HepG2 (cell line): ENCODE measurements at regions not wholly inside any gene's neighbourhood (a gene's known extent, or its start where the extent isn't known, plus 50 kb on each side); places are given as distances from the start of the nearest gene placed in this dataset.

Experiments used
- ATAC-seq: fragments of 200-7000 bp; cut with Tn5 transposase; 3 replicates; pipeline ENCODE4 v1.9.1; 2020; ENCODE audit warnings: mild to moderate bottlenecking, moderate library complexity
- BruUV-seq: library from RNA; stranded (reverse); fragments of 400-500 nt; replicated peaks from 2 replicates; lab custom pipeline; 2021; lab: Mats Ljungman, UMichigan
- CTCF ChIA-PET: fragments of 300-600 bp; formaldehyde crosslinking; extraction: SDS; loops from one replicate; lab custom pipeline; 2021; ENCODE audit warnings: low total read pairs, inconsistent platforms, low intra/inter-chr PET ratio; lab: Yijun Ruan, JAX
- POLR2A ChIA-PET: fragments of 350-600 bp; sonication (Branson Sonifier 250); formaldehyde crosslinking; loops from one replicate; lab custom pipeline; 2020; ENCODE audit warnings: antibody characterized with exemption, inconsistent platforms; lab: Yijun Ruan, JAX
- DNase-seq: peaks from one replicate; pipeline ENCODE4 v3.0.0-alpha.2; 2015; ENCODE audit warnings: low spot score
- FAIRE-seq: peaks from 3 replicates; lab custom pipeline; 2011; peaks lifted over from hg19 to GRCh38; lab: Jason Lieb, UNC
- H2AFZ ChIP-seq: one replicate; pipeline ENCODE4 v1.6.1; 2011; ENCODE audit warnings: low read length, inconsistent platforms
- H3K27ac ChIP-seq: fragments of 300-600 bp; 3 replicates; pipeline ENCODE4 v1.8.0; 2011; ENCODE audit warnings: mixed run types, mild to moderate bottlenecking, mixed read lengths, low read length, inconsistent platforms; ENCODE audit not compliant: insufficient read depth; ENCODE audit errors: extremely low read length
- H3K27me3 ChIP-seq, 2 experiments: fragments of 200-600 bp in 1 of 2; 2 replicates in 1 of 2; 3 replicates in 1 of 2; pipeline versions ENCODE4 v1.6.0 to v1.8.0; 2011; ENCODE audit warnings: low read length in 2 of 2, mild to moderate bottlenecking in 2 of 2, moderate library complexity in 2 of 2, inconsistent platforms in 1 of 2; ENCODE audit not compliant: insufficient read depth in 2 of 2, control insufficient read depth in 1 of 2
- H3K36me3 ChIP-seq, 2 experiments: fragments of 200-600 bp in 1 of 2; replicated peaks in 1 of 2; 2 replicates in 1 of 2; 3 replicates in 1 of 2; pipeline versions ENCODE4 v1.5.1 to v1.8.0; 2011; ENCODE audit warnings: low read length in 2 of 2, inconsistent platforms in 1 of 2; ENCODE audit not compliant: insufficient read depth in 2 of 2, control insufficient read depth in 1 of 2
- H3K4me1 ChIP-seq: 2 replicates; pipeline ENCODE4 v1.5.1; 2012; ENCODE audit warnings: low read length, inconsistent platforms; ENCODE audit not compliant: insufficient read depth
- H3K4me2 ChIP-seq: 2 replicates; pipeline ENCODE4 v1.6.0; 2011; ENCODE audit warnings: low read depth, low read length, inconsistent platforms
- H3K4me3 ChIP-seq, 3 experiments: fragments of 200-600 bp in 1 of 3; sonication (generic), shearing (Covaris generic) in 1 of 3; replicated peaks in 1 of 3; 2 replicates each; pipeline ENCODE4 v1.5.1; 2011 to 2016; ENCODE audit warnings: low read length in 3 of 3, inconsistent platforms in 2 of 3, low read depth in 2 of 3, mild to moderate bottlenecking in 2 of 3, control low read depth in 1 of 3, mixed read lengths in 1 of 3; ENCODE audit not compliant: insufficient read depth in 1 of 3
- H3K79me2 ChIP-seq: one replicate; pipeline ENCODE4 v1.6.1; 2011; ENCODE audit warnings: low read length, inconsistent platforms; ENCODE audit not compliant: insufficient read depth
- H3K9ac ChIP-seq: 2 replicates; pipeline ENCODE4 v1.6.0; 2011; ENCODE audit warnings: mild to moderate bottlenecking, low read depth, low read length, inconsistent platforms; ENCODE audit not compliant: insufficient read depth
- H3K9me3 ChIP-seq: 2 replicates; pipeline ENCODE4 v1.5.1; 2012; ENCODE audit warnings: mild to moderate bottlenecking, low read length
- H4K20me1 ChIP-seq: 2 replicates; pipeline ENCODE4 v1.6.0; 2011; ENCODE audit warnings: inconsistent platforms, mild to moderate bottlenecking, low read length, moderate library complexity; ENCODE audit not compliant: insufficient read depth
- ATF7-NPFF ChIP-seq: sonication (generic); formaldehyde crosslinking; IDR thresholded peaks from 2 replicates; pipeline ENCODE4 v1.8.1; 2023; ENCODE audit warnings: mild to moderate bottlenecking, low read depth, missing genetic modification reagents, moderate library complexity
- HOXA3 ChIP-seq: sonication (generic); formaldehyde crosslinking; IDR thresholded peaks from 2 replicates; pipeline ENCODE4 v1.5.0; 2020; ENCODE audit warnings: missing genetic modification reagents
- HOXA5 ChIP-seq: sonication (generic); formaldehyde crosslinking; IDR thresholded peaks from 2 replicates; pipeline ENCODE4 v1.4.0; 2020; ENCODE audit warnings: missing genetic modification reagents
- POGZ ChIP-seq: sonication (generic); formaldehyde crosslinking; IDR thresholded peaks from 2 replicates; pipeline ENCODE4 v1.4.0; 2020; ENCODE audit warnings: mild to moderate bottlenecking, missing genetic modification reagents
- POLR2AphosphoS5 ChIP-seq: IDR thresholded peaks from 2 replicates; pipeline ENCODE4 v1.6.1; 2012; ENCODE audit warnings: low read depth, low read length
- SP5 ChIP-seq: IDR thresholded peaks from 2 replicates; pipeline ENCODE4 v1.6.1; 2016; ENCODE audit warnings: low read depth, borderline replicate concordance
- ZFP36L2 ChIP-seq: sonication (generic); formaldehyde crosslinking; IDR thresholded peaks from 2 replicates; pipeline ENCODE4 v1.4.0; 2020; ENCODE audit warnings: missing genetic modification reagents
- ZMAT3 ChIP-seq: sonication (generic); formaldehyde crosslinking; conservative IDR thresholded peaks from 2 replicates; pipeline ENCODE4 v1.7.0; 2021; ENCODE audit warnings: missing genetic modification reagents
- ZNF143 ChIP-seq: sonication (generic); formaldehyde crosslinking; IDR thresholded peaks from 2 replicates; pipeline ENCODE4 v1.4.0; 2020; ENCODE audit warnings: missing genetic modification reagents
- ZNF501 ChIP-seq: sonication (generic); formaldehyde crosslinking; IDR thresholded peaks from 2 replicates; pipeline ENCODE4 v1.5.1; 2020; ENCODE audit warnings: mild to moderate bottlenecking, moderate library complexity, missing genetic modification reagents
- WGBS: methylation state at CpG from one replicate; pipeline ENCODE4 v1.1.6; 2017; ENCODE audit warnings: low lambda C conversion rate; 5-methylcytosine and 5-hydroxymethylcytosine counted together
- in situ Hi-C: cut with HindIII; loops from 2 replicates; pipeline ENCODE4 v1.10.0; 2017; ENCODE audit warnings: low pct_unique_long_range_greater_than_20kb; ENCODE audit not compliant: extremely low pct_ligation_motif_present
- intact Hi-C: fragments of 100-400 bp; cut with micrococcal nuclease; formaldehyde crosslinking; loops from one replicate; pipeline ENCODE4 v1.10.0; 2022; ENCODE audit not compliant: unreplicated experiment
- TF ChIP-seq, protein P1 (sequence below): sonication (generic); formaldehyde crosslinking; IDR thresholded peaks from 2 replicates; pipeline ENCODE4 v1.8.0; 2022; ENCODE audit warnings: missing genetic modification reagents, mild to moderate bottlenecking, moderate library complexity, borderline replicate concordance
- TF ChIP-seq, protein P2 (sequence below): sonication (generic); formaldehyde crosslinking; IDR thresholded peaks from 2 replicates; pipeline ENCODE4 v1.4.0; 2020; ENCODE audit warnings: missing genetic modification reagents, borderline replicate concordance
- TF ChIP-seq, protein P3 (sequence below): IDR thresholded peaks from 2 replicates; pipeline ENCODE4 v1.6.1; 2012; ENCODE audit warnings: inconsistent platforms
- TF ChIP-seq, protein P4 (sequence below): sonication (generic); formaldehyde crosslinking; IDR thresholded peaks from 2 replicates; pipeline ENCODE4 v1.5.0; 2020; ENCODE audit warnings: mild to moderate bottlenecking, missing genetic modification reagents

DNA sequence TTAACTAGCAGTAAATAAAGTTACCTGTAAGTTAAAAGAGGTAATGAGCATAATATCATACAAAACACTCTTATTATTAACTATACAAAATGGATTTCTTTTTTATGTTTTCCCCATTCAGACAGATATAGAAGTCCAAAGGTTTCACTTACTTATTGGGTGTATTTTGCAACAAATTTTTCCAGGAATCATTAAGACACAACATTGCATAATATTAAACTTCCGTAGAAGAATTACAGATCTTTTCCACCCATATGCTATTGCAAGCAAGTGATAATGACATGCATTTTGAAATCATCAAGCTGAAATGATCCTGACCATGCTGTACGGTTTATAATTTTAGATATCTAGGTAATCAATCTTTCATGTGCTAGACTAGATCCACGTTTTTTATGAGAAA lies 957.0 kb downstream of the NCAM2 start (continued):
- TF ChIP-seq, protein P1, sequence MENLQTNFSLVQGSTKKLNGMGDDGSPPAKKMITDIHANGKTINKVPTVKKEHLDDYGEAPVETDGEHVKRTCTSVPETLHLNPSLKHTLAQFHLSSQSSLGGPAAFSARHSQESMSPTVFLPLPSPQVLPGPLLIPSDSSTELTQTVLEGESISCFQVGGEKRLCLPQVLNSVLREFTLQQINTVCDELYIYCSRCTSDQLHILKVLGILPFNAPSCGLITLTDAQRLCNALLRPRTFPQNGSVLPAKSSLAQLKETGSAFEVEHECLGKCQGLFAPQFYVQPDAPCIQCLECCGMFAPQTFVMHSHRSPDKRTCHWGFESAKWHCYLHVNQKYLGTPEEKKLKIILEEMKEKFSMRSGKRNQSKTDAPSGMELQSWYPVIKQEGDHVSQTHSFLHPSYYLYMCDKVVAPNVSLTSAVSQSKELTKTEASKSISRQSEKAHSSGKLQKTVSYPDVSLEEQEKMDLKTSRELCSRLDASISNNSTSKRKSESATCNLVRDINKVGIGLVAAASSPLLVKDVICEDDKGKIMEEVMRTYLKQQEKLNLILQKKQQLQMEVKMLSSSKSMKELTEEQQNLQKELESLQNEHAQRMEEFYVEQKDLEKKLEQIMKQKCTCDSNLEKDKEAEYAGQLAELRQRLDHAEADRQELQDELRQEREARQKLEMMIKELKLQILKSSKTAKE (CRISPR knock-in tag), result no peak

DNA sequence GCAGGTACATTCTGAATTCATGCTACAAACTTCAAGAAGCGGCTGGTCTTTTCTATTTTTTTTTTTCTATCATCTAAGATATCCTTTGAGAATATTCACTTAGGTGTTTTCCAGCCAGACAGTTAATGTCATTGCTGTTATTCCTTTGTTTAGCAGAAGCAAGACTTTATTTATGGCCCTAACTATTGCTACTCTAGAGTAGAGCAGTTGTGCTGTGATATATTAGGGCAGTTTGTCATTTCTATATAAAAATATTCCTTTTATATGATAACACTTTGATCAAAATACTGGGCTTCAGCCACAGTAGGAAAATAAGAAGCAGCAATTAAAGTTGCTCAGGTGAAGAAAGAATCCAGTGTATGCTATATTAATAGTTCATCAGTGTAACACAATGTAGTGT lies 959.3 kb downstream of the NCAM2 start:
- Histone ChIP-seq H2AFZ (no peak overlapping the region), H3K9ac (no peak overlapping the region), H3K4me3 (no peak overlapping the region), H3K79me2 (no peaks in the 10 kb centered on the region), H3K27me3 (no peaks in the 10 kb centered on the region), H3K36me3 (no peaks in the 10 kb centered on the region), H4K20me1 (no peaks in the 10 kb centered on the region), H3K9me3 (peaks cover 74% of the 10 kb centered on the region), H3K27ac (no peak overlapping the region), H3K4me2 (no peak overlapping the region), H3K4me1 (no peaks in the 10 kb centered on the region)
- ATAC-seq, result no peak
- intact Hi-C loops, result no loop called here
- DNase-seq, result no peak
- TF ChIP-seq ZNF501 (CRISPR knock-in tag), result no peak
- TF ChIP-seq, protein P2, sequence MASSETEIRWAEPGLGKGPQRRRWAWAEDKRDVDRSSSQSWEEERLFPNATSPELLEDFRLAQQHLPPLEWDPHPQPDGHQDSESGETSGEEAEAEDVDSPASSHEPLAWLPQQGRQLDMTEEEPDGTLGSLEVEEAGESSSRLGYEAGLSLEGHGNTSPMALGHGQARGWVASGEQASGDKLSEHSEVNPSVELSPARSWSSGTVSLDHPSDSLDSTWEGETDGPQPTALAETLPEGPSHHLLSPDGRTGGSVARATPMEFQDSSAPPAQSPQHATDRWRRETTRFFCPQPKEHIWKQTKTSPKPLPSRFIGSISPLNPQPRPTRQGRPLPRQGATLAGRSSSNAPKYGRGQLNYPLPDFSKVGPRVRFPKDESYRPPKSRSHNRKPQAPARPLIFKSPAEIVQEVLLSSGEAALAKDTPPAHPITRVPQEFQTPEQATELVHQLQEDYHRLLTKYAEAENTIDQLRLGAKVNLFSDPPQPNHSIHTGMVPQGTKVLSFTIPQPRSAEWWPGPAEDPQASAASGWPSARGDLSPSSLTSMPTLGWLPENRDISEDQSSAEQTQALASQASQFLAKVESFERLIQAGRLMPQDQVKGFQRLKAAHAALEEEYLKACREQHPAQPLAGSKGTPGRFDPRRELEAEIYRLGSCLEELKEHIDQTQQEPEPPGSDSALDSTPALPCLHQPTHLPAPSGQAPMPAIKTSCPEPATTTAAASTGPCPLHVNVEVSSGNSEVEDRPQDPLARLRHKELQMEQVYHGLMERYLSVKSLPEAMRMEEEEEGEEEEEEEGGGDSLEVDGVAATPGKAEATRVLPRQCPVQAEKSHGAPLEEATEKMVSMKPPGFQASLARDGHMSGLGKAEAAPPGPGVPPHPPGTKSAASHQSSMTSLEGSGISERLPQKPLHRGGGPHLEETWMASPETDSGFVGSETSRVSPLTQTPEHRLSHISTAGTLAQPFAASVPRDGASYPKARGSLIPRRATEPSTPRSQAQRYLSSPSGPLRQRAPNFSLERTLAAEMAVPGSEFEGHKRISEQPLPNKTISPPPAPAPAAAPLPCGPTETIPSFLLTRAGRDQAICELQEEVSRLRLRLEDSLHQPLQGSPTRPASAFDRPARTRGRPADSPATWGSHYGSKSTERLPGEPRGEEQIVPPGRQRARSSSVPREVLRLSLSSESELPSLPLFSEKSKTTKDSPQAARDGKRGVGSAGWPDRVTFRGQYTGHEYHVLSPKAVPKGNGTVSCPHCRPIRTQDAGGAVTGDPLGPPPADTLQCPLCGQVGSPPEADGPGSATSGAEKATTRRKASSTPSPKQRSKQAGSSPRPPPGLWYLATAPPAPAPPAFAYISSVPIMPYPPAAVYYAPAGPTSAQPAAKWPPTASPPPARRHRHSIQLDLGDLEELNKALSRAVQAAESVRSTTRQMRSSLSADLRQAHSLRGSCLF (CRISPR knock-in tag), result no peak
- TF ChIP-seq ZMAT3 (CRISPR knock-in tag), result no peak
- no peak for TF ChIP-seq ZNF143 (CRISPR knock-in tag)
- TF ChIP-seq, protein P3, sequence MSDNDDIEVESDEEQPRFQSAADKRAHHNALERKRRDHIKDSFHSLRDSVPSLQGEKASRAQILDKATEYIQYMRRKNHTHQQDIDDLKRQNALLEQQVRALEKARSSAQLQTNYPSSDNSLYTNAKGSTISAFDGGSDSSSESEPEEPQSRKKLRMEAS, result no peak
- no peak for TF ChIP-seq POGZ (CRISPR knock-in tag)
- no peak for TF ChIP-seq SP5 (CRISPR knock-in tag)
- TF ChIP-seq ZFP36L2 (CRISPR knock-in tag), result no peak
- TF ChIP-seq, protein P4, sequence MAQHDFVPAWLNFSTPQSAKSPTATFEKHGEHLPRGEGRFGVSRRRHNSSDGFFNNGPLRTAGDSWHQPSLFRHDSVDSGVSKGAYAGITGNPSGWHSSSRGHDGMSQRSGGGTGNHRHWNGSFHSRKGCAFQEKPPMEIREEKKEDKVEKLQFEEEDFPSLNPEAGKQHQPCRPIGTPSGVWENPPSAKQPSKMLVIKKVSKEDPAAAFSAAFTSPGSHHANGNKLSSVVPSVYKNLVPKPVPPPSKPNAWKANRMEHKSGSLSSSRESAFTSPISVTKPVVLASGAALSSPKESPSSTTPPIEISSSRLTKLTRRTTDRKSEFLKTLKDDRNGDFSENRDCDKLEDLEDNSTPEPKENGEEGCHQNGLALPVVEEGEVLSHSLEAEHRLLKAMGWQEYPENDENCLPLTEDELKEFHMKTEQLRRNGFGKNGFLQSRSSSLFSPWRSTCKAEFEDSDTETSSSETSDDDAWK (CRISPR knock-in tag), result no peak
- no peak for TF ChIP-seq ATF7-NPFF
- TF ChIP-seq HOXA3, result no peak
- TF ChIP-seq HOXA5, result no peak
- no peak for TF ChIP-seq POLR2AphosphoS5
- ChIA-PET CTCF (no interaction called here), POLR2A (no interaction called here)
- 4% methylated on average over 1 of the region's 1 CpG for WGBS
- in situ Hi-C loops, result no loop called here
- no peak for FAIRE-seq
- BruUV-seq, result no TSS peak
